ENCODE measurements at regions not wholly inside any gene's neighbourhood (a gene's known extent, or its start where the extent isn't known, plus 50 kb on each side); places are given as distances from the start of the nearest gene placed in this dataset.

GRCh38 chrX:80285131-80285773 lies 135.0 kb upstream of the TENT5D start:
- intact Hi-C loops (cut with DNase I; ENCODE audit: low total_unique reads) = no loop called here
- WGBS, 2 donors = 17 to 43% methylated on average over 1 of the region's 3 CpGs
- no peaks in the 10 kb centered on the region for H3K9me3 ChIP-seq

GRCh38 chrX:80290834-80291233 lies 129.4 kb upstream of the TENT5D start:
- TF ChIP-seq CTCF (IDR thresholded peaks at IDR 0.05) (no peak), POLR2A (IDR thresholded peaks at IDR 0.05) (no peak)
- Histone ChIP-seq H3K4me1 (no peaks in the 10 kb centered on the region), H3K9me3 (no peaks in the 10 kb centered on the region), H3K4me3 (no peak overlapping the region), H3K27me3 (no peaks in the 10 kb centered on the region), H3K27ac (no peak overlapping the region), H3K36me3 (ENCODE audit: low read depth, missing control alignments) (no peaks in the 10 kb centered on the region)
- no peak for DNase-seq
- intact Hi-C loops (cut with DNase I; ENCODE audit: low total_unique reads) = no loop called here

More at GRCh38 chrX:80285131-80285773, 135.0 kb upstream of the TENT5D start:
- DNase-seq = peak; percentile 26
- no peak overlapping the region for H3K4me3 ChIP-seq
- no peaks in the 10 kb centered on the region for H3K36me3 ChIP-seq (ENCODE audit: low read depth, missing control alignments)
- no peaks in the 10 kb centered on the region for H3K4me1 ChIP-seq
- no peak overlapping the region for H3K27ac ChIP-seq
- TF ChIP-seq CTCF (IDR thresholded peaks at IDR 0.05) = no peak
- TF ChIP-seq POLR2A (IDR thresholded peaks at IDR 0.05) = no peak
- H3K27me3 ChIP-seq = no peaks in the 10 kb centered on the region

- H3K36me3 ChIP-seq (ENCODE audit: low read depth, missing control alignments) = no peaks in the 10 kb centered on the region
- H3K27me3 ChIP-seq = no peaks in the 10 kb centered on the region
- DNase-seq = no peak
- no peak overlapping the region for H3K4me3 ChIP-seq
- WGBS, 2 donors = 93 to 95% methylated on average over 1 of the region's 1 CpG
- TF ChIP-seq POLR2A (IDR thresholded peaks at IDR 0.05) (no peak), CTCF (IDR thresholded peaks at IDR 0.05) (no peak)
- H3K4me1 ChIP-seq = no peaks in the 10 kb centered on the region
- H3K9me3 ChIP-seq = no peaks in the 10 kb centered on the region
- intact Hi-C loops (cut with DNase I; ENCODE audit: low total_unique reads) = no loop called here
- no peak overlapping the region for H3K27ac ChIP-seq
Measured at GRCh38 chrX:80293354-80293753, 126.9 kb upstream of the TENT5D start.

GRCh38 chrX:80306007-80306406 lies 114.2 kb upstream of the TENT5D start:
- no peaks in the 10 kb centered on the region for H3K4me1 ChIP-seq
- no peak for DNase-seq
- no peak for TF ChIP-seq CTCF (IDR thresholded peaks at IDR 0.05)
- no peak for TF ChIP-seq POLR2A (IDR thresholded peaks at IDR 0.05)
- no peak overlapping the region for H3K27ac ChIP-seq
- H3K36me3 ChIP-seq (ENCODE audit: low read depth, missing control alignments) = no peaks in the 10 kb centered on the region
- H3K9me3 ChIP-seq = no peaks in the 10 kb centered on the region
- no peak overlapping the region for H3K4me3 ChIP-seq
- WGBS, 2 donors = 40 to 100% methylated on average over 1 of the region's 1 CpG
- intact Hi-C loops (cut with DNase I; ENCODE audit: low total_unique reads) = no loop called here
- H3K27me3 ChIP-seq = no peaks in the 10 kb centered on the region

GRCh38 chrX:80312448-80312847 lies 107.8 kb upstream of the TENT5D start:
- Histone ChIP-seq H3K4me1 (no peaks in the 10 kb centered on the region), H3K27ac (no peak overlapping the region), H3K27me3 (no peaks in the 10 kb centered on the region), H3K4me3 (no peak overlapping the region), H3K9me3 (no peaks in the 10 kb centered on the region), H3K36me3 (ENCODE audit: low read depth, missing control alignments) (no peaks in the 10 kb centered on the region)
- 65 to 90% methylated on average over 2 to 3 of the region's 3 CpGs for WGBS, 2 donors
- intact Hi-C loops (cut with DNase I; ENCODE audit: low total_unique reads) = no loop called here
- TF ChIP-seq POLR2A (IDR thresholded peaks at IDR 0.05) (no peak), CTCF (IDR thresholded peaks at IDR 0.05) (no peak)
- no peak for DNase-seq

Data from testis (tissue), 2 donors.